ENCODE measurements at regions not wholly inside any gene's neighbourhood (a gene's known extent, or its start where the extent isn't known, plus 50 kb on each side); places are given as distances from the start of the nearest gene placed in this dataset.

DNA sequence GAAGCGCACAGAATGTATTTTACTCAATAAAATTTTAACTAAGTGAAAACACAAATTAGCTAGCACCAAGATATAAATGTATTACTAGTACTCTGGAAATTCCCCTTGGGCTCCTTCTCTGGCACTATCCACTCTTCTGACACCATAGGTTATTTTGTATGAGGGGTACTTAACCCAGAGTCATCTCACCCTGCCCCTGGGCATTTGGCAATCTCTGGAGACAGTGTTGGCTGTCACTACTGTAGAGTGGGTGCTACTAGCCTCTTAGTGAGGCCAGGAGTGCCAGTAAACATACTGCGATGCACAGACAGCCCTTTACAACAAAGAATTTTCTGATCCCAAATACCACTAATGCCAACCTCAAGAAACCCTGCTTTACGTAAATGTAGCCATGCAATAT, 246.3 kb upstream of the KBTBD8 start:
- Mint-ChIP-seq H3K27ac (ENCODE audit: unreplicated experiment) (no peak overlapping the region), H3K9me3 (ENCODE audit: unreplicated experiment) (no peaks in the 10 kb centered on the region), H3K27me3 (ENCODE audit: unreplicated experiment) (no peaks in the 10 kb centered on the region), H3K36me3 (ENCODE audit: unreplicated experiment) (no peaks in the 10 kb centered on the region), H3K4me1 (ENCODE audit: unreplicated experiment) (peaks cover 37% of the 10 kb centered on the region), H3K4me3 (ENCODE audit: unreplicated experiment) (no peak overlapping the region)
- TF ChIP-seq CTCF (IDR thresholded peaks at IDR 0.05): no peak
- no peak for DNase-seq (ENCODE audit: extremely low spot score, unreplicated experiment)

DNA sequence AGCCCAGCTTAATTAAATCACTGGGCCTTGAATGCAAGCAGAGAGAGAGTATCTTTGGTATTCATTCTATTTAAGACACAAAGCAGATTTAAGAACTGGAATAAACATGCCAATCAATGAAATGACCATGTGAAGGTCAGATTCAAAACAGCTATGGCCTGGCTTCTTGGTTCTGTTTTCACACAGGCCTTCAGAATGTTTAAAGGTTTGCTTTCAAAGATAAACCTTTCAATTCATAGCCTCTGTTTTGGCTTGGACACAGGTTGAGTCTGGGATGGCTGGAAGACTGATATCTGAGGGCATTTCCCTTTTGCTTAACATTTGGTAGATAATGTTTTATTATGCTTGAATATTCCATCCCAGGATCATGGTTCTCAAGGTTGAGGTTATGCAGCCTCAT, 244.4 kb upstream of the KBTBD8 start:
- no peaks in the 10 kb centered on the region for H3K9me3 Mint-ChIP-seq (ENCODE audit: unreplicated experiment)
- no peaks in the 10 kb centered on the region for H3K36me3 Mint-ChIP-seq (ENCODE audit: unreplicated experiment)
- no peak overlapping the region for H3K27ac Mint-ChIP-seq (ENCODE audit: unreplicated experiment)
- no peaks in the 10 kb centered on the region for H3K27me3 Mint-ChIP-seq (ENCODE audit: unreplicated experiment)
- H3K4me1 Mint-ChIP-seq (ENCODE audit: unreplicated experiment): peaks cover 19% of the 10 kb centered on the region
- H3K4me3 Mint-ChIP-seq (ENCODE audit: unreplicated experiment): no peak overlapping the region
- DNase-seq (ENCODE audit: extremely low spot score, unreplicated experiment): no peak
- no peak for TF ChIP-seq CTCF (IDR thresholded peaks at IDR 0.05)

DNA sequence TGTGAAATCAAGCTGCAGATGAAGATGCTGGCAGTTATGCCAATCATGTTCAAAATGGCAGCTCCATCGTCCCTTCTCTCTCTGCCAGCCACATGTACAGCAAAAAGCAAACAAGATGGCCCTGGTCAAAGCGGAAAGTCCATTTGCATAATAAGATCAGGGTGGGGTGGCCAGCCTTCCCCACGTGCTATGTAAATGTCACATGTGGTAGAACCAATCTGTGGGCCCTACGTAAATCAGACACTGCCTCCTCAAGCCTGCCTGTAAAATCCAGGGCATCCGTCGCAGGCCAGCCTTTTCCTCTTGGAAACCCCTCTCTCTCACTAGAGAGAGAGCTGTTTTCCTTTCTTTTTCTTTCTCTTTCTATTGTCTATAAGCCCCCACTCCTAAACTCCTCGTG, 243.5 kb upstream of the KBTBD8 start:
- Mint-ChIP-seq H3K9me3 (ENCODE audit: unreplicated experiment) (no peaks in the 10 kb centered on the region), H3K36me3 (ENCODE audit: unreplicated experiment) (no peaks in the 10 kb centered on the region), H3K4me1 (ENCODE audit: unreplicated experiment) (peaks cover 11% of the 10 kb centered on the region), H3K4me3 (ENCODE audit: unreplicated experiment) (no peak overlapping the region), H3K27me3 (ENCODE audit: unreplicated experiment) (no peaks in the 10 kb centered on the region), H3K27ac (ENCODE audit: unreplicated experiment) (no peak overlapping the region)
- no peak for TF ChIP-seq CTCF (IDR thresholded peaks at IDR 0.05)
- no peak for DNase-seq (ENCODE audit: extremely low spot score, unreplicated experiment)

DNA sequence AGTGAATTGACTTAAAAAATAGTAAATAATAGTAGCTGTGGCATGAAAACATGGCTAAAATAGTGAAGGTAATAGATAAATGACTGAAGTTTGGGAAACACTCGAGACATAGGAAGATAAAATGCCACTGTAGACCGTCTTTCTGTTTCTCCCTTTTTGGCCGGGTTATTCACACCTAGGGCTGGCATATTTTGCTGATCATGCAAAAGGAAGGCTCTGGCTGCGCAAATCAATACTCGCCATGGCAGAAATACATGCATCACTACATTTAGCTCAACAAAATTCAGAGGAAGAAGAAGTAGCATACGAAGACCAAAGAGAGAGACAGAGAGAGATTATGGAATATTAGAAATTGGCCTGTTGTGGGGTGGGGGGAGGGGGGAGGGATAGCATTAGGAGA, 242.2 kb upstream of the KBTBD8 start:
- TF ChIP-seq CTCF (IDR thresholded peaks at IDR 0.05): no peak
- no peak for DNase-seq (ENCODE audit: extremely low spot score, unreplicated experiment)
- Mint-ChIP-seq H3K27me3 (ENCODE audit: unreplicated experiment) (no peaks in the 10 kb centered on the region), H3K36me3 (ENCODE audit: unreplicated experiment) (no peaks in the 10 kb centered on the region), H3K27ac (ENCODE audit: unreplicated experiment) (no peak overlapping the region), H3K9me3 (ENCODE audit: unreplicated experiment) (no peaks in the 10 kb centered on the region), H3K4me1 (ENCODE audit: unreplicated experiment) (peaks cover 8% of the 10 kb centered on the region), H3K4me3 (ENCODE audit: unreplicated experiment) (no peak overlapping the region)

GRCh38 chr3:66756468-66757036, 241.6 kb upstream of the KBTBD8 start:
- TF ChIP-seq CTCF (IDR thresholded peaks at IDR 0.05): no peak
- H3K36me3 Mint-ChIP-seq (ENCODE audit: unreplicated experiment): no peaks in the 10 kb centered on the region
- no peaks in the 10 kb centered on the region for H3K9me3 Mint-ChIP-seq (ENCODE audit: unreplicated experiment)
- H3K4me1 Mint-ChIP-seq (ENCODE audit: unreplicated experiment): peaks cover 6% of the 10 kb centered on the region
- H3K27me3 Mint-ChIP-seq (ENCODE audit: unreplicated experiment): no peaks in the 10 kb centered on the region
- H3K4me3 Mint-ChIP-seq (ENCODE audit: unreplicated experiment): no peak overlapping the region
- H3K27ac Mint-ChIP-seq (ENCODE audit: unreplicated experiment): no peak overlapping the region
- DNase-seq (ENCODE audit: extremely low spot score, unreplicated experiment): no peak

Data from osteocyte (in vitro differentiated cells).